Upper lobe of left lung (tissue), 4 donors: ENCODE measurements at regions not wholly inside any gene's neighbourhood (a gene's known extent, or its start where the extent isn't known, plus 50 kb on each side); places are given as distances from the start of the nearest gene placed in this dataset.

Experiments used
- EP300 ChIP-seq, 4 donors: sonication (generic); formaldehyde crosslinking; IDR thresholded peaks; one replicate each; pipeline ENCODE4 v1.5.1; 2017; ENCODE audit warnings: antibody characterized with exemption in 4 of 4, control low read depth in 2 of 4
- POLR2A ChIP-seq, 4 donors: fragments of 450-650 bp; IDR thresholded peaks; one replicate each; pipeline ENCODE4 v1.5.1; 2016 to 2017; ENCODE audit warnings: antibody characterized with exemption in 4 of 4, mild to moderate bottlenecking in 2 of 4
- TF ChIP-seq, protein P1 (sequence below), 6 experiments: fragments of 450-650 bp in 4 of 6; fragments of 200-600 bp in 2 of 6; sonication (generic) in 2 of 6; IDR thresholded peaks; one replicate each; pipeline ENCODE4 v1.5.1; 2016 to 2019; ENCODE audit warnings: antibody characterized with exemption in 6 of 6

DNA sequence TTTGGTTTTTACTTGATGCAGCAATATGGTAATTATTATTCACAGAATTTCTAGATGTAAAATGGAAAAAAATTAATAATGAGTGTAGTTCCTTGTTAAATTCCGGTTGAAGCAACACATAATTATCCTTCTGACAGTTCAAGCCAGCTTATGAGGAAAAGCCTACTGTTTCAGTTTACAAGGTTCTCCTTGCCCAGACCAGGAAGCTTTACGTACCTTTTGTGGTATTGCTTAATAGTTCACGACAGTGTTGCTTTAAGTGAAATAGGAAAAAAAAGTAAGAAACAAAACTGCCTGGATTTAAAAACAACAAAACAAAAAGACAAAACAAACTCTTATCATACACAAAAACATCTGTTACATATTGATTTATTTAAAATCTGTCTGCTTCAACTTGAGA, 547.3 kb upstream of the C9orf72 start:
- TF ChIP-seq, protein P1, sequence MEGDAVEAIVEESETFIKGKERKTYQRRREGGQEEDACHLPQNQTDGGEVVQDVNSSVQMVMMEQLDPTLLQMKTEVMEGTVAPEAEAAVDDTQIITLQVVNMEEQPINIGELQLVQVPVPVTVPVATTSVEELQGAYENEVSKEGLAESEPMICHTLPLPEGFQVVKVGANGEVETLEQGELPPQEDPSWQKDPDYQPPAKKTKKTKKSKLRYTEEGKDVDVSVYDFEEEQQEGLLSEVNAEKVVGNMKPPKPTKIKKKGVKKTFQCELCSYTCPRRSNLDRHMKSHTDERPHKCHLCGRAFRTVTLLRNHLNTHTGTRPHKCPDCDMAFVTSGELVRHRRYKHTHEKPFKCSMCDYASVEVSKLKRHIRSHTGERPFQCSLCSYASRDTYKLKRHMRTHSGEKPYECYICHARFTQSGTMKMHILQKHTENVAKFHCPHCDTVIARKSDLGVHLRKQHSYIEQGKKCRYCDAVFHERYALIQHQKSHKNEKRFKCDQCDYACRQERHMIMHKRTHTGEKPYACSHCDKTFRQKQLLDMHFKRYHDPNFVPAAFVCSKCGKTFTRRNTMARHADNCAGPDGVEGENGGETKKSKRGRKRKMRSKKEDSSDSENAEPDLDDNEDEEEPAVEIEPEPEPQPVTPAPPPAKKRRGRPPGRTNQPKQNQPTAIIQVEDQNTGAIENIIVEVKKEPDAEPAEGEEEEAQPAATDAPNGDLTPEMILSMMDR (IDR thresholded peaks at IDR 0.05), result no peak
- TF ChIP-seq POLR2A (IDR thresholded peaks at IDR 0.05), result no peak
- no peak for TF ChIP-seq EP300 (IDR thresholded peaks at IDR 0.05)
